Duodenal mucosa (tissue), 2 donors: ENCODE measurements at regions not wholly inside any gene's neighbourhood (a gene's known extent, or its start where the extent isn't known, plus 50 kb on each side); places are given as distances from the start of the nearest gene placed in this dataset.

Source experiments
- H3K27ac ChIP-seq: one replicate; pipeline ENCODE4 v1.7.0; 2013; ENCODE audit warnings: low read depth, low read length
- H3K27me3 ChIP-seq, 2 donors: one replicate each; pipeline ENCODE4 v1.7.0; 2013; ENCODE audit warnings: low read length in 2 of 2, control low read depth in 1 of 2; ENCODE audit not compliant: insufficient read depth in 2 of 2, control insufficient read depth in 1 of 2
- H3K36me3 ChIP-seq, 2 donors: one replicate each; pipeline ENCODE4 v1.7.0; 2013; ENCODE audit warnings: low read length in 2 of 2, control low read depth in 1 of 2; ENCODE audit not compliant: insufficient read depth in 2 of 2, control insufficient read depth in 1 of 2
- H3K4me1 ChIP-seq, 2 donors: one replicate each; pipeline ENCODE4 v1.7.0; 2013; ENCODE audit warnings: low read length in 2 of 2, control low read depth in 1 of 2; ENCODE audit not compliant: insufficient read depth in 2 of 2, control insufficient read depth in 1 of 2
- H3K4me3 ChIP-seq, 2 donors: one replicate each; pipeline ENCODE4 v1.7.0; 2013; ENCODE audit warnings: low read length in 2 of 2, low read depth in 1 of 2
- H3K9ac ChIP-seq, 2 donors: one replicate each; pipeline ENCODE4 v1.7.0; 2013; ENCODE audit warnings: low read length in 2 of 2, low read depth in 1 of 2
- H3K9me3 ChIP-seq, 2 donors: one replicate each; pipeline ENCODE4 v1.7.0; 2013; ENCODE audit warnings: low read length in 2 of 2, control low read depth in 1 of 2; ENCODE audit not compliant: control insufficient read depth in 1 of 2

- Histone ChIP-seq H3K27me3 (no peaks in the 10 kb centered on the region), H3K9ac (no peak overlapping the region)
These were observed 1207.8 kb downstream of the EFNB2 start for GRCh38 chr13:105327581-105328126.

GRCh38 chr13:105319875-105320274, 1215.6 kb downstream of the EFNB2 start:
- no peak overlapping the region for H3K4me3 ChIP-seq
- H3K9me3 ChIP-seq = no peaks in the 10 kb centered on the region
- no peaks in the 10 kb centered on the region for H3K4me1 ChIP-seq
- H3K36me3 ChIP-seq = no peaks in the 10 kb centered on the region
- H3K27ac ChIP-seq = no peak overlapping the region
- H3K27me3 ChIP-seq = no peaks in the 10 kb centered on the region
- no peak overlapping the region for H3K9ac ChIP-seq

More at GRCh38 chr13:105327581-105328126, 1207.8 kb downstream of the EFNB2 start:
- H3K36me3 ChIP-seq = no peaks in the 10 kb centered on the region
- H3K27ac ChIP-seq = no peak overlapping the region
- H3K4me3 ChIP-seq = no peak overlapping the region
- no peaks in the 10 kb centered on the region for H3K9me3 ChIP-seq
- no peaks in the 10 kb centered on the region for H3K4me1 ChIP-seq

- Histone ChIP-seq H3K4me1 (no peaks in the 10 kb centered on the region), H3K27me3 (no peaks in the 10 kb centered on the region), H3K27ac (no peak overlapping the region), H3K4me3 (no peak overlapping the region), H3K9ac (no peak overlapping the region), H3K36me3 (no peaks in the 10 kb centered on the region), H3K9me3 (no peaks in the 10 kb centered on the region)
These were observed 1218.7 kb downstream of the EFNB2 start for GRCh38 chr13:105316731-105317130.

GRCh38 chr13:105312906-105313305, 1222.6 kb downstream of the EFNB2 start:
- Histone ChIP-seq H3K27me3 (no peaks in the 10 kb centered on the region), H3K4me3 (no peak overlapping the region), H3K36me3 (no peaks in the 10 kb centered on the region), H3K27ac (no peak overlapping the region), H3K9me3 (no peaks in the 10 kb centered on the region), H3K9ac (no peak overlapping the region), H3K4me1 (no peaks in the 10 kb centered on the region)

GRCh38 chr13:105311094-105311493, 1224.4 kb downstream of the EFNB2 start:
- no peak overlapping the region for H3K9ac ChIP-seq
- H3K27ac ChIP-seq = no peak overlapping the region
- no peaks in the 10 kb centered on the region for H3K27me3 ChIP-seq
- H3K4me1 ChIP-seq = no peaks in the 10 kb centered on the region
- no peak overlapping the region for H3K4me3 ChIP-seq
- H3K36me3 ChIP-seq = no peaks in the 10 kb centered on the region
- no peaks in the 10 kb centered on the region for H3K9me3 ChIP-seq

- Histone ChIP-seq H3K9ac (no peak overlapping the region), H3K4me3 (no peak overlapping the region), H3K27me3 (no peaks in the 10 kb centered on the region), H3K4me1 (no peaks in the 10 kb centered on the region), H3K9me3 (no peaks in the 10 kb centered on the region), H3K36me3 (no peaks in the 10 kb centered on the region), H3K27ac (no peak overlapping the region)
These were observed 1227.7 kb downstream of the EFNB2 start for GRCh38 chr13:105307776-105308175.

- Histone ChIP-seq H3K9me3 (no peaks in the 10 kb centered on the region), H3K36me3 (no peaks in the 10 kb centered on the region), H3K27me3 (no peaks in the 10 kb centered on the region), H3K4me3 (no peak overlapping the region), H3K9ac (no peak overlapping the region), H3K4me1 (no peaks in the 10 kb centered on the region), H3K27ac (no peak overlapping the region)
These were observed 1237.6 kb downstream of the EFNB2 start for GRCh38 chr13:105297839-105298238.

GRCh38 chr13:105291987-105292386, 1243.5 kb downstream of the EFNB2 start:
- H3K27me3 ChIP-seq = no peaks in the 10 kb centered on the region
- no peaks in the 10 kb centered on the region for H3K36me3 ChIP-seq
- no peak overlapping the region for H3K9ac ChIP-seq
- no peaks in the 10 kb centered on the region for H3K4me1 ChIP-seq
- no peaks in the 10 kb centered on the region for H3K9me3 ChIP-seq
- H3K27ac ChIP-seq = no peak overlapping the region
- no peak overlapping the region for H3K4me3 ChIP-seq

GRCh38 chr13:105290596-105290995, 1244.9 kb downstream of the EFNB2 start:
- no peaks in the 10 kb centered on the region for H3K27me3 ChIP-seq
- H3K9me3 ChIP-seq = no peaks in the 10 kb centered on the region
- no peak overlapping the region for H3K4me3 ChIP-seq
- H3K36me3 ChIP-seq = no peaks in the 10 kb centered on the region
- no peak overlapping the region for H3K9ac ChIP-seq
- H3K4me1 ChIP-seq = no peaks in the 10 kb centered on the region
- H3K27ac ChIP-seq = no peak overlapping the region

- Histone ChIP-seq H3K9me3 (no peaks in the 10 kb centered on the region), H3K9ac (no peak overlapping the region), H3K4me1 (no peaks in the 10 kb centered on the region), H3K27me3 (no peaks in the 10 kb centered on the region), H3K27ac (no peak overlapping the region), H3K36me3 (no peaks in the 10 kb centered on the region), H3K4me3 (no peak overlapping the region)
These were observed 1249.9 kb downstream of the EFNB2 start for GRCh38 chr13:105285526-105285925.
